ENCODE measurements at regions not wholly inside any gene's neighbourhood (a gene's known extent, or its start where the extent isn't known, plus 50 kb on each side); places are given as distances from the start of the nearest gene placed in this dataset.

DNA sequence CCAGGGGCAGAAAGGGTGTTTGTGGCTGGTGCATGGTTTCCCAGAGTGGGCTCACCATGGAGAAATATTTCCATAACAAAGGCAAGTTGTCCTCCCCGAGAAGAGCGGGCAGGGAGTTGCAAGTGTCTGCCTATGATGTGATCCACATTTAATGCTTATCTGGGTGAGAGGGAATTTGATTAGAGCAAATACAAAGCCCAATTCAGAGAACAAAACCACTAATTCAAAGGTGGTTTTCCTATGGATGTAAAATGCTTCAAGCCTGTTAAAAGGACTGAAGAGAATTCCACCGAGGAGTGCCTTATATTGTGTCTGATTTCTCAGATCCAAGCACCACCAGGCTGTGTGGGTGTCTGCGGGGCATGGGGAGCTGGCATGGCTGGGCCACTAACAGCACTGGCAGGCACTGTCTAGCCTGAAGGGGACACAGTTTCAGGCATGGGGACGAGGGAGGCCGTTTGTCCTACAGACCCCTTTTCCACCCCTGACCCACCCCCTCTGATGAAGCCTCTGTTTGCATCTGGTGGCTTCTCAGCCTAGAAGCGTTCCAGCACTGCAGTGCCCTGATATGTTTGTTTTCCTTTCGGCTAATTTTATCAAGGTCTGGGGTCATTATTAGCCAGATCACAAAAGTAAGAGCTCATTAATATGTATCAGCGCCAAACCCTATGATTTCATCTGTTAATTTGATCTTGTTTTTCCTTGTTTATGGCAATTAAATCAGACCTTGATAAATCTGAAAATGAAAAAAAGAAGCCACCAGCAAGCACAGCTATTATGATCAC lies 357.3 kb downstream of the HRH4 start:
- DNase-seq: no peak
- H3K9me3 ChIP-seq: no peaks in the 10 kb centered on the region
- H3K4me3 ChIP-seq: no peak overlapping the region
- no peak for TF ChIP-seq POLR2A (IDR thresholded peaks at IDR 0.05)
- TF ChIP-seq CTCF (IDR thresholded peaks at IDR 0.05): no peak
- WGBS, 2 donors: 41 to 51% methylated on average over 9 of the region's 9 CpGs
- intact Hi-C loops (cut with DNase I; ENCODE audit: low total_unique reads): no loop called here
- no peaks in the 10 kb centered on the region for H3K36me3 ChIP-seq (ENCODE audit: low read depth, missing control alignments)
- peaks cover 3% of the 10 kb centered on the region for H3K4me1 ChIP-seq
- H3K27ac ChIP-seq: peak overlapping the region in 1 of 2 donors; percentile 10
- H3K27me3 ChIP-seq: no peaks in the 10 kb centered on the region

- DNase-seq: peak; percentile 18
- Histone ChIP-seq H3K27ac (peak overlapping the region in 1 of 2 donors; percentile 31), H3K9me3 (no peaks in the 10 kb centered on the region), H3K27me3 (no peaks in the 10 kb centered on the region), H3K4me1 (peaks cover 3% of the 10 kb centered on the region), H3K4me3 (no peak overlapping the region), H3K36me3 (ENCODE audit: low read depth, missing control alignments) (no peaks in the 10 kb centered on the region)
- intact Hi-C loops (cut with DNase I; ENCODE audit: low total_unique reads): no loop called here
- WGBS, 2 donors: 33 to 47% methylated on average over 6 of the region's 6 CpGs
- TF ChIP-seq CTCF (IDR thresholded peaks at IDR 0.05) (no peak), POLR2A (IDR thresholded peaks at IDR 0.05) (no peak)
These were observed 358.0 kb downstream of the HRH4 start for GRCh38 chr18:24818441-24818840.

GRCh38 chr18:24819141-24819890 lies 358.9 kb downstream of the HRH4 start:
- Histone ChIP-seq H3K27ac (no peak overlapping the region), H3K4me3 (no peak overlapping the region), H3K36me3 (ENCODE audit: low read depth, missing control alignments) (no peaks in the 10 kb centered on the region), H3K4me1 (peaks cover 3% of the 10 kb centered on the region), H3K9me3 (no peaks in the 10 kb centered on the region), H3K27me3 (no peaks in the 10 kb centered on the region)
- 91 to 92% methylated on average over 6 to 7 of the region's 7 CpGs for WGBS, 2 donors
- intact Hi-C loops (cut with DNase I; ENCODE audit: low total_unique reads): no loop called here
- TF ChIP-seq POLR2A (IDR thresholded peaks at IDR 0.05) (no peak), CTCF (IDR thresholded peaks at IDR 0.05) (no peak)
- DNase-seq: no peak

DNA sequence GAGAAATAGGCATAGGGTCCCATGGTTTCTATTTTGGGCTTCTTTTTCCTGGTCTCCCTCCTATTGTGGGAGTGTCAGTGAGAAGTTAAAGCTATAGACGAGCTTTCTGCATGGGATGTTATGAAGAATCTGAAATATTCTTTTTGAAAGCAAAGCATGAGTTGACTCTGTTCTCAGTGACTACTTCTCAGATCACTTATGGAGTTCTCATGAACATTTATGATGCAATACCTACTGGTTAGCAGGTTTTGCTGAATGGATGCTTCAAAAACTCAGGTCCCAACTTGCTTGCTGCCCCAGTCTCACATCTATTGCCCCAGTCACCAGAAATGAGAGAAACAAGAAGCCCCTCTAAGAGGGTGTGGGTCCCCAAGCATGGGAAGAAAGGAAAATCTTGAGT lies 365.0 kb downstream of the HRH4 start:
- Histone ChIP-seq H3K36me3 (ENCODE audit: low read depth, missing control alignments) (no peaks in the 10 kb centered on the region), H3K27me3 (no peaks in the 10 kb centered on the region), H3K9me3 (no peaks in the 10 kb centered on the region), H3K4me3 (no peak overlapping the region), H3K4me1 (no peaks in the 10 kb centered on the region), H3K27ac (no peak overlapping the region)
- intact Hi-C loops (cut with DNase I; ENCODE audit: low total_unique reads): no loop called here
- DNase-seq: no peak
- TF ChIP-seq CTCF (IDR thresholded peaks at IDR 0.05): no peak
- TF ChIP-seq POLR2A (IDR thresholded peaks at IDR 0.05): no peak
- 75 to 89% methylated on average over 1 of the region's 1 CpG for WGBS, 2 donors

Data from testis (tissue), 2 donors.